Fibroblast of lung (primary cell): ENCODE measurements at regions not wholly inside any gene's neighbourhood (a gene's known extent, or its start where the extent isn't known, plus 50 kb on each side); places are given as distances from the start of the nearest gene placed in this dataset.

Experiments
- DNase-seq, 2 donors: peaks; one replicate each; pipeline versions ENCODE4 v3.0.0 to v3.0.0-alpha.2; 2010; ENCODE audit warnings: low read depth in 2 of 2
- H2AFZ ChIP-seq: 2 replicates; pipeline ENCODE4 v1.5.1; 2012; ENCODE audit warnings: low read length, control low read depth, inconsistent platforms
- H3K27ac ChIP-seq: 2 replicates; pipeline ENCODE4 v1.5.1; 2011; ENCODE audit warnings: low read length, control low read depth; ENCODE audit not compliant: insufficient read depth
- H3K27me3 ChIP-seq: 2 replicates; pipeline ENCODE4 v1.5.1; 2011; ENCODE audit warnings: mild to moderate bottlenecking, low read length; ENCODE audit not compliant: control insufficient read depth, insufficient read depth
- H3K36me3 ChIP-seq: 2 replicates; pipeline ENCODE4 v1.5.1; 2011; ENCODE audit warnings: low read length; ENCODE audit not compliant: control insufficient read depth, insufficient read depth
- H3K4me1 ChIP-seq: 2 replicates; pipeline ENCODE4 v1.5.1; 2011; ENCODE audit warnings: low read length; ENCODE audit not compliant: control insufficient read depth, insufficient read depth; ENCODE audit errors: extremely low read depth
- H3K4me2 ChIP-seq: 2 replicates; pipeline ENCODE4 v1.5.1; 2011; ENCODE audit warnings: low read length, control low read depth; ENCODE audit not compliant: insufficient read depth; ENCODE audit errors: extremely low read depth
- H3K4me3 ChIP-seq, 4 experiments: fragments of 200-600 bp in 1 of 4; sonication (generic) in 1 of 4; replicated peaks in 1 of 4; 2 replicates each; pipeline ENCODE4 v1.5.1; 2011 to 2016; ENCODE audit warnings: low read length in 4 of 4, low read depth in 3 of 4, mild to moderate bottlenecking in 3 of 4, control low read depth in 2 of 4, inconsistent platforms in 1 of 4, mixed read lengths in 1 of 4; ENCODE audit not compliant: insufficient read depth in 1 of 4; ENCODE audit errors: control extremely low read depth in 1 of 4
- H3K79me2 ChIP-seq: 2 replicates; pipeline ENCODE4 v1.5.1; 2012; ENCODE audit warnings: mild to moderate bottlenecking, low read length, inconsistent platforms; ENCODE audit not compliant: control insufficient read depth, insufficient read depth
- H3K9ac ChIP-seq: 2 replicates; pipeline ENCODE4 v1.5.1; 2011; ENCODE audit warnings: mild to moderate bottlenecking, low read length, control low read depth; ENCODE audit not compliant: insufficient read depth
- H3K9me3 ChIP-seq: 2 replicates; pipeline ENCODE4 v1.5.1; 2012; ENCODE audit warnings: low read depth, low read length; ENCODE audit not compliant: control insufficient read depth, insufficient read depth
- H4K20me1 ChIP-seq: 2 replicates; pipeline ENCODE4 v1.5.1; 2011; ENCODE audit warnings: low read length; ENCODE audit not compliant: control insufficient read depth, insufficient read depth; ENCODE audit errors: extremely low read depth
- CTCF ChIP-seq, 2 donors: IDR thresholded peaks in 1 of 2; conservative IDR thresholded peaks in 1 of 2; 1 replicate in 1 of 2; 2 replicates in 1 of 2; pipeline ENCODE4 v1.5.1; 2011 to 2012; ENCODE audit warnings: low read length in 2 of 2, control low read depth in 1 of 2, inconsistent platforms in 1 of 2, low read depth in 1 of 2, mild to moderate bottlenecking in 1 of 2
- EZH2 ChIP-seq: IDR thresholded peaks from 2 replicates; pipeline ENCODE4 v1.5.1; 2012; ENCODE audit warnings: low read length, control low read depth, mild to moderate bottlenecking; ENCODE audit errors: missing control alignments

GRCh38 chr3:22007368-22007767 is 256.4 kb upstream of the ZNF385D start:
- no peak for TF ChIP-seq EZH2
- TF ChIP-seq CTCF (conservative IDR thresholded peaks at IDR 0.05 in 1 of 2, IDR thresholded peaks at IDR 0.05 in 1 of 2; ENCODE audit: low read depth in 1 of 2, low read length in 2 of 2), result no peak
- peak in 1 of 2 donors; percentile 2 for DNase-seq
- H3K4me3 ChIP-seq, result no peak overlapping the region
- H3K4me2 ChIP-seq, result no peak overlapping the region
- H3K27ac ChIP-seq, result no peak overlapping the region
- H3K79me2 ChIP-seq, result no peaks in the 10 kb centered on the region
- no peaks in the 10 kb centered on the region for H3K4me1 ChIP-seq
- no peaks in the 10 kb centered on the region for H3K36me3 ChIP-seq
- H2AFZ ChIP-seq, result no peak overlapping the region
- H3K27me3 ChIP-seq, result no peaks in the 10 kb centered on the region
- H4K20me1 ChIP-seq, result no peaks in the 10 kb centered on the region
- H3K9ac ChIP-seq, result no peak overlapping the region
- H3K9me3 ChIP-seq, result no peaks in the 10 kb centered on the region

- Histone ChIP-seq H4K20me1 (no peaks in the 10 kb centered on the region), H2AFZ (no peak overlapping the region), H3K79me2 (no peaks in the 10 kb centered on the region), H3K9ac (no peak overlapping the region), H3K27me3 (no peaks in the 10 kb centered on the region), H3K4me3 (no peak overlapping the region), H3K4me2 (no peak overlapping the region), H3K4me1 (no peaks in the 10 kb centered on the region), H3K27ac (no peak overlapping the region), H3K9me3 (no peaks in the 10 kb centered on the region), H3K36me3 (no peaks in the 10 kb centered on the region)
- no peak for DNase-seq
- no peak for TF ChIP-seq CTCF (conservative IDR thresholded peaks at IDR 0.05 in 1 of 2, IDR thresholded peaks at IDR 0.05 in 1 of 2; ENCODE audit: low read depth in 1 of 2, low read length in 2 of 2)
- no peak for TF ChIP-seq EZH2
Observed at GRCh38 chr3:22010997-22011396, 260.0 kb upstream of the ZNF385D start.

- H3K79me2 ChIP-seq, result no peaks in the 10 kb centered on the region
- no peak overlapping the region for H3K4me3 ChIP-seq
- H2AFZ ChIP-seq, result no peak overlapping the region
- no peaks in the 10 kb centered on the region for H3K9me3 ChIP-seq
- no peaks in the 10 kb centered on the region for H3K36me3 ChIP-seq
- DNase-seq, result peak; percentile 1 to 5
- H3K4me1 ChIP-seq, result no peaks in the 10 kb centered on the region
- no peaks in the 10 kb centered on the region for H3K27me3 ChIP-seq
- no peak for TF ChIP-seq CTCF (conservative IDR thresholded peaks at IDR 0.05 in 1 of 2, IDR thresholded peaks at IDR 0.05 in 1 of 2; ENCODE audit: low read depth in 1 of 2, low read length in 2 of 2)
- H3K27ac ChIP-seq, result no peak overlapping the region
- no peak overlapping the region for H3K4me2 ChIP-seq
- H3K9ac ChIP-seq, result no peak overlapping the region
- H4K20me1 ChIP-seq, result no peaks in the 10 kb centered on the region
Observed at GRCh38 chr3:22012471-22012870, 261.5 kb upstream of the ZNF385D start.
